ENCODE measurements at regions not wholly inside any gene's neighbourhood (a gene's known extent, or its start where the extent isn't known, plus 50 kb on each side); places are given as distances from the start of the nearest gene placed in this dataset.

DNA sequence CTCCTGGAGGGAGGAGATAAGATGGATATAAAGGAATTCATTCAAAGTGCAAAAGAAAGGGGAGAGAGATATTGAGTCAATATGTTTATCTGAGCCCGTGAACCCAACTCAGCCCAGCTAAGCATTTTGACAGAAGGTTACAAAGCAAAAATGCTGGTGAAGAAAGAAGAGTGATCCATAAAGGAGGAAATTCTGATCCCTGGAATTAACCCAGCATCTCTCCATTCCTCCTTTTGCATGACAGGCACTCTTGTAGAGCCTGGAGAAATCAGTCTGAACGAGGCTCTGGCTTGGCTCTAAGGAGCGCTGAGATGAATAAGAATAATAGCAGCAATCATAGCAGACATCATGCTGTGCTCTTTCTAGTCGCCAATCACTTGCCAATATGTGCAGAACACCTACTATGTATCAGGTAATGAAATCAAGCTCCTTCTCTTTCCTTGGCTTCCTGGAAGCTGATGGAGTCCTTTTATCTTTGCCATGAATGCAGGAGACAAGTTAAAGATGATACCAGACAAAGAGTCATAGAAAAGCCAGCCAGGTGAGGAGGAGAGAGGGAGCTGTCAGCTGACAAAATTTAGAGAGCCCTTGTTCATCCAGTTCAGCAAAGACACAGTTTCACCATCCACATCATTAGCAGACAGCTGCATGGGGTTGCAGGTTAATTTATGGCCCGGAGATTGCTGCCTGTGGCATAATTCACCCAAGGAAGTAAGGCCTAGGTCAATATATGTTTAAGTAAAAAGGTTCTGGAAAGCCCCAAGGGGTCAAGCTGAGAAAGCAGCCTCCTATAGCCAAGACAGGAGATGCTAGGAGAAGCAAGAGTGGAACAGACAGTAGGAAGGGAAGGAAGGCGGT is 476.5 kb upstream of the TBX3 start:
- no peak for DNase-seq

DNA sequence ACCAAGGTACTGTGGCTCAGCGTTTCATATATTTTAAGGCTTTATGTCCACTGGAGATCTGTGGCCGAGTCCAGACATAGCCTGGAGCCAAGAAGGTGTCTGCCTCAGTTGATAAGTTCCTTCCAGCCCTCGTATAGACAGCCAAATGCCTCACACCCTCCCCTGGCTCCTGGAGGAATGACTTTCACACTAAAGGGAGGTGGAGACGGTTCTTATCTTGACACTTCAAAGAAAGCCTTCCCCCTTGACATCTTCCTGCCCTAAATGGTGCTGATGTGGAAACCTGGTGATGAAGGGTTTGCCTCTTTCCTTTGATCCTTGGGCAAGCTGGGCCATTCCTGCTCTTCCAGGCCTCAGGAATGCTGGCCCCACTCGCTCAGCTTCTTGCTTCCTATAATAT is 474.8 kb upstream of the TBX3 start:
- H3K27me3 Mint-ChIP-seq (ENCODE audit: insufficient read depth): no peaks in the 10 kb centered on the region
- no peak overlapping the region for H3K27ac Mint-ChIP-seq
- peaks cover 34% of the 10 kb centered on the region for H3K4me1 Mint-ChIP-seq (ENCODE audit: low read depth)
- H3K36me3 Mint-ChIP-seq (ENCODE audit: low read depth): peaks cover 6% of the 10 kb centered on the region; the same call in 1 of the 2 replicates
- TF ChIP-seq, protein P1, sequence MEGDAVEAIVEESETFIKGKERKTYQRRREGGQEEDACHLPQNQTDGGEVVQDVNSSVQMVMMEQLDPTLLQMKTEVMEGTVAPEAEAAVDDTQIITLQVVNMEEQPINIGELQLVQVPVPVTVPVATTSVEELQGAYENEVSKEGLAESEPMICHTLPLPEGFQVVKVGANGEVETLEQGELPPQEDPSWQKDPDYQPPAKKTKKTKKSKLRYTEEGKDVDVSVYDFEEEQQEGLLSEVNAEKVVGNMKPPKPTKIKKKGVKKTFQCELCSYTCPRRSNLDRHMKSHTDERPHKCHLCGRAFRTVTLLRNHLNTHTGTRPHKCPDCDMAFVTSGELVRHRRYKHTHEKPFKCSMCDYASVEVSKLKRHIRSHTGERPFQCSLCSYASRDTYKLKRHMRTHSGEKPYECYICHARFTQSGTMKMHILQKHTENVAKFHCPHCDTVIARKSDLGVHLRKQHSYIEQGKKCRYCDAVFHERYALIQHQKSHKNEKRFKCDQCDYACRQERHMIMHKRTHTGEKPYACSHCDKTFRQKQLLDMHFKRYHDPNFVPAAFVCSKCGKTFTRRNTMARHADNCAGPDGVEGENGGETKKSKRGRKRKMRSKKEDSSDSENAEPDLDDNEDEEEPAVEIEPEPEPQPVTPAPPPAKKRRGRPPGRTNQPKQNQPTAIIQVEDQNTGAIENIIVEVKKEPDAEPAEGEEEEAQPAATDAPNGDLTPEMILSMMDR (IDR thresholded peaks at IDR 0.05): no peak
- H3K9me3 Mint-ChIP-seq: no peaks in the 10 kb centered on the region
- DNase-seq: no peak
- no peak overlapping the region for H3K4me3 Mint-ChIP-seq

More for the DNA sequence above, 476.5 kb upstream of the TBX3 start:
- no peaks in the 10 kb centered on the region for H3K9me3 Mint-ChIP-seq
- peaks cover 17% of the 10 kb centered on the region for H3K4me1 Mint-ChIP-seq (ENCODE audit: low read depth)
- H3K27ac Mint-ChIP-seq: no peak overlapping the region
- H3K27me3 Mint-ChIP-seq (ENCODE audit: insufficient read depth): no peaks in the 10 kb centered on the region
- no peak overlapping the region for H3K4me3 Mint-ChIP-seq
- TF ChIP-seq, protein P1 (IDR thresholded peaks at IDR 0.05): no peak
- H3K36me3 Mint-ChIP-seq (ENCODE audit: low read depth): no peaks in the 10 kb centered on the region

GRCh38 chr12:115155665-115156645 is 472.0 kb upstream of the TBX3 start:
- peak overlapping the region; percentile 95 for H3K27ac Mint-ChIP-seq
- H3K36me3 Mint-ChIP-seq (ENCODE audit: low read depth): peaks cover 6% of the 10 kb centered on the region; the same call in 1 of the 2 replicates
- no peaks in the 10 kb centered on the region for H3K9me3 Mint-ChIP-seq
- H3K27me3 Mint-ChIP-seq (ENCODE audit: insufficient read depth): no peaks in the 10 kb centered on the region
- TF ChIP-seq, protein P1 (IDR thresholded peaks at IDR 0.05): no peak
- H3K4me1 Mint-ChIP-seq (ENCODE audit: low read depth): peaks cover 38% of the 10 kb centered on the region
- peak overlapping the region; percentile 47; the same call in 1 of the 2 replicates for H3K4me3 Mint-ChIP-seq
- DNase-seq: peak; percentile 99

- peaks cover 15% of the 10 kb centered on the region; the same call in 1 of the 2 replicates for H3K36me3 Mint-ChIP-seq (ENCODE audit: low read depth)
- peak overlapping the region; percentile 72 for H3K4me3 Mint-ChIP-seq
- H3K4me1 Mint-ChIP-seq (ENCODE audit: low read depth): peaks cover 41% of the 10 kb centered on the region
- peak overlapping the region; percentile 96 for H3K27ac Mint-ChIP-seq
- TF ChIP-seq, protein P1 (IDR thresholded peaks at IDR 0.05): no peak
- H3K9me3 Mint-ChIP-seq: peaks cover 12% of the 10 kb centered on the region; the same call in 1 of the 2 replicates
- DNase-seq: peak; percentile 99
- H3K27me3 Mint-ChIP-seq (ENCODE audit: insufficient read depth): no peaks in the 10 kb centered on the region
These were observed 465.9 kb upstream of the TBX3 start for GRCh38 chr12:115149685-115150378.

DNA sequence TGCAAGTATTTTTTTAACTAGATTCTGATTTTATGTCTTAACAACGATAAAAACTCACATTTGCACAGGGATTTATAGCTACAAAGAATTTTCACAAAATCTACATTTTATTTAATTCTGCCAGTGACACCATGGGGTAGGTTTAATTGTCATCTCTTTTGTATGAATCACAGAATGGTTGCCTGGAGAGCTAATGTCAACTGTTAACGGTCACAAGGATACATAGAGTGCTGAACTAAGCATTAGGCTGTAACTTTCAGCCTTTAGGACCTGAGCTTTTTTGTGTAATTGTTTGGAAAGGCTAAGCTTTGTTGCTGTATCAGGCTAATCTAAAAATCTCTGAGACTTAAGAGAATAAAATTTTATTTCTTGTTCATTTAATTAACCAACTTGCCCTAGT is 465.3 kb upstream of the TBX3 start:
- H3K4me3 Mint-ChIP-seq: peak overlapping the region; percentile 72
- peaks cover 35% of the 10 kb centered on the region for H3K4me1 Mint-ChIP-seq (ENCODE audit: low read depth)
- peaks cover 12% of the 10 kb centered on the region; the same call in 1 of the 2 replicates for H3K9me3 Mint-ChIP-seq
- H3K27ac Mint-ChIP-seq: peak overlapping the region; percentile 96
- TF ChIP-seq, protein P1 (IDR thresholded peaks at IDR 0.05): no peak
- DNase-seq: peak; percentile 65
- H3K27me3 Mint-ChIP-seq (ENCODE audit: insufficient read depth): no peaks in the 10 kb centered on the region
- peaks cover 14% of the 10 kb centered on the region; the same call in 1 of the 2 replicates for H3K36me3 Mint-ChIP-seq (ENCODE audit: low read depth)
